ENCODE measurements at regions not wholly inside any gene's neighbourhood (a gene's known extent, or its start where the extent isn't known, plus 50 kb on each side); places are given as distances from the start of the nearest gene placed in this dataset.

DNA sequence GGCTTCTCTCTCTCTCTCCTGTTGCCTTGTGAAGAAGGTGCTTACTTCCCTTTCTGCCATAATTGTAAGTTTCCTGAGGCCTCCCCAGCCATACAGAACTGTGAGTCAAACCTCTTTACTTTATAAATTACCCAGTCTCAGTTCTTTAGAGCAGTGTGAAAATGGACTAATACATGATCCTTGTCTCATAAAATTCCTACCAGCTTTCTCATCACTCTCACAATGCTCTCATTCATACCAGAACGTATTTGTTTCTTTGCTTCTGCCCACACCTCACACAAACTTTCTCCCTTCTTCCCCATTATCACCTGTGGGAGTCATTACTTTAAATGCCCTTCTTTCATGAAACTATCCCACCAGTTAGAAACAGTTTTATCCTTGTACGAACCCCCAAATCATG lies 62.7 kb upstream of the ARHGAP42 start:
- peaks cover 4 to 11% of the 10 kb centered on the region in 2 donors for H3K36me3 Mint-ChIP-seq
- ATAC-seq (replicated peaks) (no peak), DNase-seq (no peak)
- H3K9me3 Mint-ChIP-seq, result peaks cover 14 to 25% of the 10 kb centered on the region in 2 donors
- peaks cover 0 to 8% of the 10 kb centered on the region in 2 donors for H3K27me3 Mint-ChIP-seq
- no peak overlapping the region for H3K27ac Mint-ChIP-seq
- no peak overlapping the region for H3K4me3 Mint-ChIP-seq
- peaks cover 0 to 2% of the 10 kb centered on the region in 2 donors for H3K4me1 Mint-ChIP-seq

DNA sequence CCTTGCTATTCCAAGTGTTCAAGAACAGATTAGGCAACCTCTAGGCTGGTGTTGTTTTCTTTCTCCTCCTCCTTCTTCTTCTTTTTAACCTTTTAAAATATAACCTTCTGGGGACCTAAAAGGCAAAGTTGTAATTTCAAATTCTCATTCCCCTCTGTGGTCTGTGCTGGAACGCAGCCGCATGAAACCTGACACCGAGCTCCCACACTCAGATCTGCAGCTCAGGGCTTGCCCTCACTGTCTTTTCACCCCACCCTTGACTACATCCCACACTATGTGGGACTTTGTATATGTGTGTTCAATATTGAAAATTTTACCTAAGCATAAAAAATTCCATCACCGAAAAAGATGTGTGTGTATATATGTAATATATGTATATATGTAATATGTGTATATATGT lies 62.0 kb upstream of the ARHGAP42 start:
- no peak overlapping the region for H3K27ac Mint-ChIP-seq
- H3K4me3 Mint-ChIP-seq, result no peak overlapping the region
- ATAC-seq (replicated peaks) (no peak), DNase-seq (no peak)
- peaks cover 14 to 25% of the 10 kb centered on the region in 2 donors for H3K9me3 Mint-ChIP-seq
- H3K4me1 Mint-ChIP-seq, result no peaks in the 10 kb centered on the region
- H3K27me3 Mint-ChIP-seq, result peaks cover 0 to 8% of the 10 kb centered on the region in 2 donors
- peaks cover 4 to 11% of the 10 kb centered on the region in 2 donors for H3K36me3 Mint-ChIP-seq

DNA sequence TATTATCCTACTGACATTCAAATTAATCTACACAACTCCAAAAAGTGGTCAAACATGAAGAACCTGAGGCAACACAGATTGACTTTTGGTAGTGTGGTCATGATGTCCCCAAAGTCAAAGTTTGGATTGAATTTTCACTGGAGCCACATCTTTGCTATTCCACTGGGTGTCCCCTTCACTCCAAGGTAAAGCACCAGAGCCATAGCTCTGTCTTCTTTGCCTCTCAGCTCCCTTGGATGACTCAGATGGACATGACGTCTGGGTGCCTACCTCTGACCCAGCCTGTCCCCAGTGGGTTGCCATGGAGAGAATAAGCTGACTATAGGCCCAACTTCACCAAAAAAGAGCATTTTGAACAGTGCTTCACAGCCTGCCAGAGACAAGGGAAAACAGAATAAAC lies 57.4 kb upstream of the ARHGAP42 start:
- Mint-ChIP-seq H3K27ac (no peak overlapping the region), H3K36me3 (no peaks in the 10 kb centered on the region), H3K4me3 (no peak overlapping the region), H3K27me3 (peaks cover 0 to 14% of the 10 kb centered on the region in 2 donors), H3K4me1 (no peaks in the 10 kb centered on the region), H3K9me3 (peaks cover 0 to under 1% of the 10 kb centered on the region in 2 donors)
- ATAC-seq (replicated peaks) (no peak), DNase-seq (no peak)

DNA sequence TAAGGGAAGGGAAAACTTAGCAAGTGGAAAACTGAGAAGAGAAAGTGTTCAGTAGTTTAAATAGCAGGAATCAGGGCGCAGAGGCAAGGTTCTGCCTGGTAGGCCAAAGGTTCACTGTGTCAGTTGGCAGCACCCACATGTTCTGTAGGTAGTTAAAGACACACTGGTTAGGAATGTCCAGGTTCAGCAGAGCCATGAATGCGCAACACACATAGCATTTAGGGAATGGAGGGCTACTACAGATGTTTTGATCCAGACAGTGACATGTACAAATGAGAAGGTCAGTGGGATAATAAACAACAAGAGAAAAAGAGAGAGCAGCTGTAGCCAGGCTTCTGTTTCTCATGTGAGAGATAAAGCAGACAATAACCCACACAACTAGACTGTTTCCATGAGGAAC lies 56.2 kb upstream of the ARHGAP42 start:
- Mint-ChIP-seq H3K9me3 (peaks cover 0 to 1% of the 10 kb centered on the region in 2 donors), H3K4me3 (no peak overlapping the region), H3K4me1 (peaks cover 0 to 5% of the 10 kb centered on the region in 2 donors), H3K27me3 (peaks cover 3 to 20% of the 10 kb centered on the region in 2 donors), H3K27ac (no peak overlapping the region), H3K36me3 (peaks cover 0 to 1% of the 10 kb centered on the region in 2 donors)
- DNase-seq (no peak), ATAC-seq (replicated peaks) (no peak)

DNA sequence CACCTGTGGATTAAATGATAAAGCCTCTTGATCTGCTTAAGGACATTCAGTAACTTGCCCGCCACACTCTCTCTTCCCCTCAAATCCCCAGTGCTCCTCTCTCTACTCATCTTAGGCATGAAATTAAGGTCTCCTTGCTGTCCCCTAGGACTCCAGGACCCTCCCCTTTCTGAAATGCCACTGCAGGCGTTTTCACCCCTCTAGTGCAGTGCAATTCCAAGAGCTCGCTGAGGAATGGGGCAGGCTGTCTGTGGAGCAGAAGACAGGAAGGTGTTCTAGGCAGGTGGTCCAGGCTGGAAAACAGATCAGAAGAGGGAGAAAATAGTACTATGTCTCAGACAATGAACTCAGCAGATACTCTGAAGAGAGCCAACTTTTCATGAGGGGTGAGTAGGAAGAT lies 55.8 kb upstream of the ARHGAP42 start:
- peaks cover 4 to 20% of the 10 kb centered on the region in 2 donors for H3K27me3 Mint-ChIP-seq
- no peak overlapping the region for H3K4me3 Mint-ChIP-seq
- DNase-seq (no peak), ATAC-seq (replicated peaks) (no peak)
- peaks cover 0 to 5% of the 10 kb centered on the region in 2 donors for H3K4me1 Mint-ChIP-seq
- peaks cover 0 to 2% of the 10 kb centered on the region in 2 donors for H3K36me3 Mint-ChIP-seq
- no peak overlapping the region for H3K27ac Mint-ChIP-seq
- H3K9me3 Mint-ChIP-seq, result peaks cover 0 to 1% of the 10 kb centered on the region in 2 donors

DNA sequence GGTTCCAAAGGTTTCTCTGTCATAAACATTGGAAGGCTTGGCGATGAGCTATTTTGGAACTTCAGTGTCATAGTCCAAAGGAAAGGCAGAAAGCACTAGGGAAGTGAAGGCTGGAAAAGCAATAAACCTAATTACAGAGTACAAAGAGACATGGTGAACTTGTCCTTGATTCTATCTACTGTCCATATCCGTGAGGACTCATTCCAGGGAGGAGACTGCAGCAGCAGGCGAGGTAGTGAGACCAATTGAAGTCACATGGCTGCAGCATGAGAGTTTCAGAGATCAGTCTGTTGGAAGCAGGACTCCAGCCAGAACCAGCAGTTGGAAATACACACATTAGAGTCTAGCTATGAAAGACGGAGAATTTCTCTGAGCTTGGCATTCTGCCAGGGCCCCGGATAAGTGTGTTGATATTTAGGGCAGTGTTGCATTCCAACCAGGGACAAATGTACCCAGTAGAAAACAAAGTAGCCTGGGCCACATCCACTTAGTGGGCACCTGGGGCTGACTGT lies 54.1 kb upstream of the ARHGAP42 start:
- ATAC-seq (replicated peaks) (no peak), DNase-seq (no peak)
- Mint-ChIP-seq H3K27ac (no peak overlapping the region), H3K4me3 (no peak overlapping the region), H3K9me3 (peaks cover 0 to 1% of the 10 kb centered on the region in 2 donors), H3K4me1 (peaks cover 0 to 5% of the 10 kb centered on the region in 2 donors), H3K36me3 (peaks cover 0 to 2% of the 10 kb centered on the region in 2 donors), H3K27me3 (peaks cover 4 to 15% of the 10 kb centered on the region in 2 donors)

DNA sequence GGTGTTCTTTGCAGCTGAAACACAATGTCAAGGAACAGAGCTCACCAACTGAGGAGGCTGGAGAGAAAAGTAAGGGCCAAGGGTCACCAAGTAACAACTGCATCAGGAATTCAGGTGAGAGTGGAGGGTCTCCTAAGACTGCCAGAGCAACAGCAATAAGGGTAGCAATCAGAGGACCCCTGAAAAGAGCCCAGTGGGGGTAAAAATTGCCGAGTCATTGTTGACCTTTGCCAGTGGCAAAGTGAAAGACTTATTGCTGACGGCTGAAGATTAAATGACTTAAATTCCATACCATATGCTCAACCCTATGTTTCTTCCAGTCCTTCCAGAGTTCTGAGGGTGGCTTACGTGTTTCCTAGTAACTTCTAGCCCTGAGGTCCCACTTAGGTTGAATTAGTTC lies 51.9 kb upstream of the ARHGAP42 start:
- H3K27me3 Mint-ChIP-seq, result peaks cover 4 to 12% of the 10 kb centered on the region in 2 donors
- ATAC-seq (replicated peaks) (no peak), DNase-seq (no peak)
- no peak overlapping the region for H3K4me3 Mint-ChIP-seq
- peaks cover 0 to 1% of the 10 kb centered on the region in 2 donors for H3K9me3 Mint-ChIP-seq
- H3K27ac Mint-ChIP-seq, result peak overlapping the region; percentile 74
- H3K36me3 Mint-ChIP-seq, result peaks cover 0 to 2% of the 10 kb centered on the region in 2 donors
- H3K4me1 Mint-ChIP-seq, result peaks cover 0 to 5% of the 10 kb centered on the region in 2 donors

DNA sequence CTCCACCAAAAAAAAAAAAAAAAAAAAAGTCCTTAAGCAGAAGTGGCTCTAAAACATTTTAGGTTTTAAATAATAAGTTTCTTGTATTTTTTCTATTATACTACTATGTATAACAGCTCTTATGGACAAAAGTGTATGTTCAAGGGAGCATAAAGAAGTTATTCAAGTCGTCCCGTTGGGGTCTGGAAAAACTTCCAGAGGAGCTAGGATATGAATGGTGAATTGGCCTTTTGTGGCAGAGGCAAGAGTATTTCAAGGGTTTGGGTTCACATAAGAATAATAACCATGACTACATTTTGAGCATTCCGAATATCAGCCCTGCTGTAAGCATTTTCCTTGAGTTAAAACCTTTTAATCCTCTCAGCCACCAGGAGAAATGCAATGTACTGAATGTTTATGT lies 50.6 kb upstream of the ARHGAP42 start:
- DNase-seq, result no peak
- Mint-ChIP-seq H3K4me3 (no peak overlapping the region), H3K36me3 (peaks cover 0 to 2% of the 10 kb centered on the region in 2 donors), H3K9me3 (peaks cover 0 to 1% of the 10 kb centered on the region in 2 donors), H3K27me3 (peaks cover 4 to 13% of the 10 kb centered on the region in 2 donors), H3K4me1 (peaks cover 0 to 5% of the 10 kb centered on the region in 2 donors), H3K27ac (no peak overlapping the region)
- ATAC-seq (replicated peaks), result no peak
